ENCODE measurements at regions not wholly inside any gene's neighbourhood (a gene's known extent, or its start where the extent isn't known, plus 50 kb on each side); places are given as distances from the start of the nearest gene placed in this dataset.
A peak's percentile ranks its signal among the peaks of the same experiment; 100 is the strongest.

DNA sequence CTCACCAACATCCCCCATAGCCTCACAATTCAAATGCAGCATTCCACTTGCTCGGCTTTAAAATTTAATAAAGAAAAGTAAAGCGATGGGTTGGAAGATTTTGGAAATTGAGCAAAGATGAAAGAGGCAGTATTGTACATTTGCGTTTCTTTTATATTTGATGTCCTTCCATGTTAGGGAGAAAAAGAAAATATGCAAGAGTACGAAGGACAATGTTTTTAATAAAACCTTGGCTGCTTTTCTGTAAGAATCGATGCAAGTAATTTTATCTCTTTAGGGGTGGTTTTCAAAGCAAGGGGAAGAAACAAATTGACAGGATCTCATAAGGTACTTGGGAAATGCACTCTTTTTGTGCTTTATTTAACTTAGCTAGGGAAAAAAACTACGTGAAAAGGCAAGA, 61.8 kb upstream of the TSC22D2 start:
- no peak overlapping the region for H3K4me3 ChIP-seq
- peak overlapping the region; percentile 61 to 69; a peak in 5 of 6 replicates for H3K27ac ChIP-seq
- peak overlapping the region; percentile 73; the same call in 2 of the 3 replicates for H3K4me2 ChIP-seq
- 80% methylated on average over 6 of the region's 6 CpGs for WGBS (ENCODE audit: missing lambda C conversion rate)
- no peaks in the 10 kb centered on the region for H3K9me3 ChIP-seq
- no peak for TF ChIP-seq MYC (IDR thresholded peaks at IDR 0.05; ENCODE audit: borderline replicate concordance, low read length)
- no peak for TF ChIP-seq ESRRA (IDR thresholded peaks at IDR 0.05; ENCODE audit: borderline replicate concordance, low read length)
- TF ChIP-seq HEYL (CRISPR knock-in tag; IDR thresholded peaks at IDR 0.05): no peak
- TF ChIP-seq, protein P1, sequence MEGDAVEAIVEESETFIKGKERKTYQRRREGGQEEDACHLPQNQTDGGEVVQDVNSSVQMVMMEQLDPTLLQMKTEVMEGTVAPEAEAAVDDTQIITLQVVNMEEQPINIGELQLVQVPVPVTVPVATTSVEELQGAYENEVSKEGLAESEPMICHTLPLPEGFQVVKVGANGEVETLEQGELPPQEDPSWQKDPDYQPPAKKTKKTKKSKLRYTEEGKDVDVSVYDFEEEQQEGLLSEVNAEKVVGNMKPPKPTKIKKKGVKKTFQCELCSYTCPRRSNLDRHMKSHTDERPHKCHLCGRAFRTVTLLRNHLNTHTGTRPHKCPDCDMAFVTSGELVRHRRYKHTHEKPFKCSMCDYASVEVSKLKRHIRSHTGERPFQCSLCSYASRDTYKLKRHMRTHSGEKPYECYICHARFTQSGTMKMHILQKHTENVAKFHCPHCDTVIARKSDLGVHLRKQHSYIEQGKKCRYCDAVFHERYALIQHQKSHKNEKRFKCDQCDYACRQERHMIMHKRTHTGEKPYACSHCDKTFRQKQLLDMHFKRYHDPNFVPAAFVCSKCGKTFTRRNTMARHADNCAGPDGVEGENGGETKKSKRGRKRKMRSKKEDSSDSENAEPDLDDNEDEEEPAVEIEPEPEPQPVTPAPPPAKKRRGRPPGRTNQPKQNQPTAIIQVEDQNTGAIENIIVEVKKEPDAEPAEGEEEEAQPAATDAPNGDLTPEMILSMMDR (IDR thresholded peaks at IDR 0.05): no peak
- TF ChIP-seq ZC3H11A (IDR thresholded peaks at IDR 0.05): no peak
- no peak for TF ChIP-seq CEBPB (IDR thresholded peaks at IDR 0.05)
- no peak for TF ChIP-seq RFX5 (IDR thresholded peaks at IDR 0.05)
- POLR2A ChIA-PET: interaction anchor here (5.7 kb wide), 1 partner anchor 63 kb away, joined by 47 read pairs; the partner anchor contains the start of gene TSC22D2
- DNase-seq (ENCODE audit: low read depth in 1 of 2, low spot score in 1 of 2) (no peak), ATAC-seq (no peak), FAIRE-seq (no peak)
- CTCF ChIA-PET: interaction anchor here (0.6 to 4.7 kb wide), 5 partner anchors 10 to 107 kb away, joined by 3 to 21 read pairs (median 18); partner anchors contain the start of gene TSC22D2
- peaks cover 72% of the 10 kb centered on the region for H3K4me1 ChIP-seq

GRCh38 chr3:150345021-150345538, 63.0 kb upstream of the TSC22D2 start:
- DNase-seq (ENCODE audit: low read depth in 1 of 2, low spot score in 1 of 2): peak; percentile 61 to 90
- no peak overlapping the region for H3K4me3 ChIP-seq
- 15% methylated on average over 10 of the region's 10 CpGs for WGBS (ENCODE audit: missing lambda C conversion rate)
- ChIA-PET POLR2A (interaction anchor here (5.7 kb wide), 1 partner anchor 64 kb away, joined by 47 read pairs; the partner anchor contains the start of gene TSC22D2), CTCF (interaction anchor here (0.9 to 1.5 kb wide), 4 partner anchors 9 to 124 kb away, joined by 3 to 4 read pairs (median 4); no protein-coding TSS in a partner anchor)
- peak; percentile 28 for FAIRE-seq
- H3K4me1 ChIP-seq: peaks cover 70% of the 10 kb centered on the region
- peak; percentile 76 to 84 for ATAC-seq
- no peaks in the 10 kb centered on the region for H3K9me3 ChIP-seq
- peak overlapping the region; percentile 39 for H3K4me2 ChIP-seq
- peak overlapping the region; percentile 69 to 79 for H3K27ac ChIP-seq
- TF ChIP-seq POLR2A (IDR thresholded peaks at IDR 0.05; ENCODE audit: low read length) (no peak), MYC (IDR thresholded peaks at IDR 0.05; ENCODE audit: borderline replicate concordance, low read length) (no peak), MAZ (IDR thresholded peaks at IDR 0.05; ENCODE audit: borderline replicate concordance, low read depth, low read length) (no peak), JUNB (IDR thresholded peaks at IDR 0.05) (peak; percentile 95), EP300 (IDR thresholded peaks at IDR 0.05) (peak; percentile 76 to 91; a peak in 3 of 5 replicates), HES2 (IDR thresholded peaks at IDR 0.05) (peak; percentile 81), RCOR1 (IDR thresholded peaks at IDR 0.05; ENCODE audit: low read depth, low read length) (no peak), MAFK (IDR thresholded peaks at IDR 0.05; ENCODE audit: partially characterized antibody) (peak; percentile 11), MAX (IDR thresholded peaks at IDR 0.05) (peak; percentile 70), ZC3H11A (IDR thresholded peaks at IDR 0.05) (no peak), GATA3 (IDR thresholded peaks at IDR 0.05; ENCODE audit: borderline replicate concordance) (peak; percentile 96), FOSB (CRISPR knock-in tag; IDR thresholded peaks at IDR 0.05) (no peak), HDAC2 (IDR thresholded peaks at IDR 0.05) (no peak), PHF8 (IDR thresholded peaks at IDR 0.05; ENCODE audit: borderline replicate concordance, low read depth) (no peak), HOXB13 (CRISPR knock-in tag; IDR thresholded peaks at IDR 0.05; ENCODE audit: low read depth) (no peak), BHLHE40 (IDR thresholded peaks at IDR 0.05; ENCODE audit: low read depth, low read length) (no peak), JUN (IDR thresholded peaks at IDR 0.05) (peak; percentile 67 to 81; a peak in 3 of 5 replicates), TP53 (CRISPR knock-in tag; IDR thresholded peaks at IDR 0.05) (no peak), FOSL2 (IDR thresholded peaks at IDR 0.05) (peak; percentile 77), FOSL2 (CRISPR knock-in tag; IDR thresholded peaks at IDR 0.05) (peak; percentile 80), ZFP36 (IDR thresholded peaks at IDR 0.05; ENCODE audit: borderline replicate concordance, partially characterized antibody) (no peak), POLR2AphosphoS2 (conservative IDR thresholded peaks at IDR 0.05; ENCODE audit: low read length) (no peak), EHMT2 (IDR thresholded peaks at IDR 0.05; ENCODE audit: low read depth) (no peak), KDM5A (IDR thresholded peaks at IDR 0.05) (no peak)
- TF ChIP-seq, protein P2, sequence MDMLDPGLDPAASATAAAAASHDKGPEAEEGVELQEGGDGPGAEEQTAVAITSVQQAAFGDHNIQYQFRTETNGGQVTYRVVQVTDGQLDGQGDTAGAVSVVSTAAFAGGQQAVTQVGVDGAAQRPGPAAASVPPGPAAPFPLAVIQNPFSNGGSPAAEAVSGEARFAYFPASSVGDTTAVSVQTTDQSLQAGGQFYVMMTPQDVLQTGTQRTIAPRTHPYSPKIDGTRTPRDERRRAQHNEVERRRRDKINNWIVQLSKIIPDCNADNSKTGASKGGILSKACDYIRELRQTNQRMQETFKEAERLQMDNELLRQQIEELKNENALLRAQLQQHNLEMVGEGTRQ (IDR thresholded peaks at IDR 0.05): no peak
- TF ChIP-seq, protein P3, sequence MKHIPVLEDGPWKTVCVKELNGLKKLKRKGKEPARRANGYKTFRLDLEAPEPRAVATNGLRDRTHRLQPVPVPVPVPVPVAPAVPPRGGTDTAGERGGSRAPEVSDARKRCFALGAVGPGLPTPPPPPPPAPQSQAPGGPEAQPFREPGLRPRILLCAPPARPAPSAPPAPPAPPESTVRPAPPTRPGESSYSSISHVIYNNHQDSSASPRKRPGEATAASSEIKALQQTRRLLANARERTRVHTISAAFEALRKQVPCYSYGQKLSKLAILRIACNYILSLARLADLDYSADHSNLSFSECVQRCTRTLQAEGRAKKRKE (CRISPR knock-in tag; IDR thresholded peaks at IDR 0.05; ENCODE audit: low read depth): no peak
- TF ChIP-seq, protein P4, sequence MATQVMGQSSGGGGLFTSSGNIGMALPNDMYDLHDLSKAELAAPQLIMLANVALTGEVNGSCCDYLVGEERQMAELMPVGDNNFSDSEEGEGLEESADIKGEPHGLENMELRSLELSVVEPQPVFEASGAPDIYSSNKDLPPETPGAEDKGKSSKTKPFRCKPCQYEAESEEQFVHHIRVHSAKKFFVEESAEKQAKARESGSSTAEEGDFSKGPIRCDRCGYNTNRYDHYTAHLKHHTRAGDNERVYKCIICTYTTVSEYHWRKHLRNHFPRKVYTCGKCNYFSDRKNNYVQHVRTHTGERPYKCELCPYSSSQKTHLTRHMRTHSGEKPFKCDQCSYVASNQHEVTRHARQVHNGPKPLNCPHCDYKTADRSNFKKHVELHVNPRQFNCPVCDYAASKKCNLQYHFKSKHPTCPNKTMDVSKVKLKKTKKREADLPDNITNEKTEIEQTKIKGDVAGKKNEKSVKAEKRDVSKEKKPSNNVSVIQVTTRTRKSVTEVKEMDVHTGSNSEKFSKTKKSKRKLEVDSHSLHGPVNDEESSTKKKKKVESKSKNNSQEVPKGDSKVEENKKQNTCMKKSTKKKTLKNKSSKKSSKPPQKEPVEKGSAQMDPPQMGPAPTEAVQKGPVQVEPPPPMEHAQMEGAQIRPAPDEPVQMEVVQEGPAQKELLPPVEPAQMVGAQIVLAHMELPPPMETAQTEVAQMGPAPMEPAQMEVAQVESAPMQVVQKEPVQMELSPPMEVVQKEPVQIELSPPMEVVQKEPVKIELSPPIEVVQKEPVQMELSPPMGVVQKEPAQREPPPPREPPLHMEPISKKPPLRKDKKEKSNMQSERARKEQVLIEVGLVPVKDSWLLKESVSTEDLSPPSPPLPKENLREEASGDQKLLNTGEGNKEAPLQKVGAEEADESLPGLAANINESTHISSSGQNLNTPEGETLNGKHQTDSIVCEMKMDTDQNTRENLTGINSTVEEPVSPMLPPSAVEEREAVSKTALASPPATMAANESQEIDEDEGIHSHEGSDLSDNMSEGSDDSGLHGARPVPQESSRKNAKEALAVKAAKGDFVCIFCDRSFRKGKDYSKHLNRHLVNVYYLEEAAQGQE (IDR thresholded peaks at IDR 0.05): no peak

Measured in A549 (cell line).